MV-4-11 (cell line): ENCODE measurements at regions not wholly inside any gene's neighbourhood (a gene's known extent, or its start where the extent isn't known, plus 50 kb on each side); places are given as distances from the start of the nearest gene placed in this dataset.

ENCODE experiments used
- DNase-seq: peaks from one replicate; lab custom pipeline; 2025; lab: John Stamatoyannopoulos, UW

- no peak for DNase-seq
Measured at GRCh38 chr17:79443026-79443425, 167.8 kb downstream of the RBFOX3 start.

GRCh38 chr17:79441356-79442160 is 169.3 kb downstream of the RBFOX3 start:
- DNase-seq, result no peak

- no peak for DNase-seq
Measured at GRCh38 chr17:79440251-79440650, 170.6 kb downstream of the RBFOX3 start.

- no peak for DNase-seq
Measured at GRCh38 chr17:79439493-79439892, 171.4 kb downstream of the RBFOX3 start.

- DNase-seq, result no peak
Measured at GRCh38 chr17:79438546-79439334, 172.1 kb downstream of the RBFOX3 start.

- no peak for DNase-seq
Measured at GRCh38 chr17:79438058-79438457, 172.8 kb downstream of the RBFOX3 start.

- no peak for DNase-seq
Measured at GRCh38 chr17:79437081-79437480, 173.8 kb downstream of the RBFOX3 start.

- no peak for DNase-seq
Measured at GRCh38 chr17:79435962-79436361, 174.9 kb downstream of the RBFOX3 start.

GRCh38 chr17:79435296-79435695 is 175.6 kb downstream of the RBFOX3 start:
- DNase-seq, result no peak

GRCh38 chr17:79434215-79434614 is 176.6 kb downstream of the RBFOX3 start:
- no peak for DNase-seq

- DNase-seq, result no peak
Measured at GRCh38 chr17:79433379-79433778, 177.5 kb downstream of the RBFOX3 start.

GRCh38 chr17:79431175-79431574 is 179.7 kb downstream of the RBFOX3 start:
- no peak for DNase-seq

GRCh38 chr17:79429864-79430494 is 180.9 kb downstream of the RBFOX3 start:
- no peak for DNase-seq

- DNase-seq, result no peak
Measured at GRCh38 chr17:79428988-79429387, 181.9 kb downstream of the RBFOX3 start.

GRCh38 chr17:79427621-79428539 is 183.0 kb downstream of the RBFOX3 start:
- no peak for DNase-seq

GRCh38 chr17:79425686-79426085 is 185.2 kb downstream of the RBFOX3 start:
- DNase-seq, result no peak

GRCh38 chr17:79424471-79425185 is 186.2 kb downstream of the RBFOX3 start:
- DNase-seq, result no peak

GRCh38 chr17:79423811-79424465 is 186.9 kb downstream of the RBFOX3 start:
- no peak for DNase-seq

GRCh38 chr17:79422236-79422635 is 188.6 kb downstream of the RBFOX3 start:
- DNase-seq, result no peak
